Stimulated activated CD8-positive, alpha-beta memory T cell treated with anti-CD3 and anti-CD28 coated beads, Interleukin-15, amount 100 ng/mL, for 24 hours (primary cell): ENCODE measurements at regions not wholly inside any gene's neighbourhood (a gene's known extent, or its start where the extent isn't known, plus 50 kb on each side); places are given as distances from the start of the nearest gene placed in this dataset.

Source experiments
- DNase-seq: peaks from one replicate; pipeline ENCODE4 v3.0.0-alpha.2; 2020; ENCODE audit warnings: low read depth

GRCh38 chr16:85460252-85461021 is 152.7 kb upstream of the GSE1 start:
- DNase-seq, result no peak

- no peak for DNase-seq
Observed at GRCh38 chr16:85461022-85461813, 151.9 kb upstream of the GSE1 start.

GRCh38 chr16:85461814-85462713 is 151.1 kb upstream of the GSE1 start:
- DNase-seq, result no peak

- DNase-seq, result no peak
Observed at GRCh38 chr16:85462714-85463611, 150.2 kb upstream of the GSE1 start.

- DNase-seq, result no peak
Observed at GRCh38 chr16:85463672-85464382, 149.3 kb upstream of the GSE1 start.

GRCh38 chr16:85464383-85465305 is 148.5 kb upstream of the GSE1 start:
- DNase-seq, result no peak

DNA sequence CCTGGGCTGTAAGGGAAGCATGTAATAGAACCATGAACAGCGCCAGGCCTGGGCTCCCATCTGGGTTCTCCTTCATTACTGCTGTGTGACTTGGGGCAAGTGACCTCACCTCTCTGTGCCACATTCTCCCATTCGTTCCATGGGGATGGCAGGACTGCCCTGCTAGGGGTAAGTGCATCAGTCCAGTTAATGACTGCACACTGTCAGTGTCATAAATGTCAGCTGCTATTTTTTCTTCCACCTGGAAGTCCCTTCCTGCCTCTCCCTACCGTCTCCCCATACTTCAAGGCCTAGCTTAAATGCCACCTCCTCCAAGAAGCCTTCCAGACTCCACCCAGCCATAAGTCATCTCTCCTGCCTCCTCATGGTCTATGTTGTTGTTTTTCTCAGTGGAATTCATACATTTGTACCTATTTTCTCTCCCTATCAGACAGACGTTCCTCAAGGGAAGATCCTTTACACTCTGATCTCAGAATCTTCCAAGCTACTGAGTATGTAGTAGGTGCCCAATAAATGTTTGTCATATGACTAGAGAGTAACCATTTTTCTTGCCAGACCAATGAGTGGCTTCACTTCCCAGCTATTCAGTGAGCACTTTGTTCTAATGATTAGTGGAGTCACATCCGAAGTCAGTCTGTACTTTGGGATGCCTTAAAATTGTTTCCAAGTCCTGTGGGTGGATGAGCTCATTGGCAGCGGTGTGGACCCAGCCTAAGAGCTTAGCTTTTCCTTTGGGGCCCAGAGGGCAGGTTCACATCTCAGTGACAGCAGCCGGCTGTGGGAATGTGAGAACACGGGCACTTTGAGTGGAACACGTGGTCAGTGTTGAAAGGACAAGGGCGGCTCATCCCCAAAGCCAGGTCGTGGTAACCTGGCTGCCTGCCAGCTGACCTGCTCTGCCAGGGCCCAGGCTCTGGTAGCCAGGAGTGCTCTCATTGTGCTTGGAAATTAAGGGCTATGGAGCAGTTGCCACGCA is 147.5 kb upstream of the GSE1 start:
- DNase-seq, result no peak

GRCh38 chr16:85466304-85466700 is 146.8 kb upstream of the GSE1 start:
- DNase-seq, result no peak

- no peak for DNase-seq
Observed at GRCh38 chr16:85466989-85467388, 146.1 kb upstream of the GSE1 start.

DNA sequence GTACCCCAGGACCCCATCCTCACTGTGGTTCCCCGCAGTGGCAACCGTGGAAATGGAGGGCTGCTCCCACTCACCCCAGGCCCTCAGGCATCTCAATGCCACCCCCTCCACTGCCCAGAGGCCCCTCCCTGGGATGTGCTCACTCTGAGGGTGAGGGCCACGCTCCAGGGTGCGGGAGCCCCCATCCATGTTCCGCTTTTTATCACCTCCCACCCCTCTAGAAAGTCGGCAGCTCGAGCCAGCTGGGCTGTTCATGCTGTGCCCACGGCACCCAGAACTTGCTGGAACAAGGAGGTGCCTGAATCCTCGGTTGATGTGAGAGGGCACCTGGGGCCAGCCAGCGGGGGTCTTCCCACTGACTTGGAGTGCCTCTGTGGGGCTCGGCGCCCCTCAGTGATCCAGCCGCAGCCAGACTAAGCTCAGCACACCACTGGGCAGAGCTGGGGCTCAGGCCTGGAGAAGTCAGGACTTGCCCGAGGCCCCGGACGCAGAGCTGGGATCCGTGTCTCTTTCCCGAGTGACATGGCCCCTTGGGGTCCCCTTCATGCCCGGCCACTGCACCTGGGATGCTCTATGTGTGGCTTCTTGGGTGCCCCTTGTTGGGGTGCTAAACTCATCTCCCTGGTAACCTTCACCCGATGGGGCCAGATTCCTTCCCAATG is 143.1 kb upstream of the GSE1 start:
- no peak for DNase-seq

- DNase-seq, result no peak
Observed at GRCh38 chr16:85470873-85471272, 142.2 kb upstream of the GSE1 start.

DNA sequence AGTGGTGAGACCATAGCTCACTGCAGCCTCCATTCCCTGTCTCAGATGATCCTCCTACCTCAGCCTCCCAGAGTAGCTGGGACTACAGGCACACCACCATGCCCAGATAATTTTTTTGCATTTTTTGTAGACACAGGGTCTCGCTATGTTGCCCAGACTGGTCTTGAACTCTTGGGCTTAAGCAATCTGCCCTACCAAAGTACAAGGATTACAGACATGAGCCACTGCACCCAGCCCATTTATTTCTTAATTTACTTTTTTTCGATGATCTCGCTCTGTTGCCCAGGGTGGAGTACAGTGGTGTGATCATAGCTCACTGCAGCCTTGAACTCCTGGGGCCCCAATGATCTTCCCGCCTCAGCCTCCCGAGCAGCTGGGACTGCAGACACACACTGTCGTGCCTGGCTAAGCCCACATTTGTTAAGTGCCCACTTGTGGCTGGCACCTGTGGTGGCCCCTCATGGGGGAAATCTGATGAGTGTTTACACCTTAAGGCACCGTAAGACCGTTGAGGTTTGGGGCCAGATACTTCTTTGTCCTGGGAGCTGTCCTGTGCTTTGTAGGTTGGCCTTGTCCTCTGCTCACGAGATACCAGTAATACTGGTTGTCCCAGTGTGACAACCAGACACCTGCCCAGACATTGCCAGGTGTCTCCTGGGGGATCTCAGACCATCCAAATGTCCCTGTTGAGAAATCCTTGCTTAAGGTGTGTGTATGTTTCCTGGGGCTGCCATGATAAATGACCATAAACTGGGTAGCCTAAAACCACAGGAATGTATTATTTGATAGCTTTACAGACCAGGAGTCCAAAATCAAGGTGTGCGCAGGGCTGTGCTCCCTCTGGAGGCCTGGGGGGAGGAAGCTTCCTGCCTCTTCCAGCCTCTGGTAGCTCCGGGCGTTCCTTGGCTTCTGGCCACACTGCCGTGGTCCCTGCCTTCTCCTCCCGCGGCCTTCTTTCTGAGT is 141.4 kb upstream of the GSE1 start:
- DNase-seq, result no peak

DNA sequence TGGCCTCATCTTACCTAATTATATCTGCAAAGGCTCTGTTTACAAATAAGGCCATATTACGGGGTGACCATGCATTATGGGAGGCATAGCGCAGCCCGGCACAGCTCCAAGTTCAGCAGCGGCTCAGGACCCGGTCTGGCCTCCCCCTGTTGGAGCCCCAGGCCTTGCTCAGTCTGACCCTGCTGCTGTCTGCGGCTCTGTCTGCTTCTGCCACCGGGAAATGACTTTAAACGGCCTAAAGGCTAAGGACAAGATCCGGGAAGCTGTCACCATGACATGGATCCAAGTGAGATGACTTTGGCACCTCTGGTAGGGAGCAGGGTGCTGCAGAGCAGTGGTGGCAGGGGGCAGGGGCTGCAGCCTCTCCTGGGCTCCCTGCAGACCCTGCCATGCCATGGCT is 140.6 kb upstream of the GSE1 start:
- DNase-seq, result no peak

DNA sequence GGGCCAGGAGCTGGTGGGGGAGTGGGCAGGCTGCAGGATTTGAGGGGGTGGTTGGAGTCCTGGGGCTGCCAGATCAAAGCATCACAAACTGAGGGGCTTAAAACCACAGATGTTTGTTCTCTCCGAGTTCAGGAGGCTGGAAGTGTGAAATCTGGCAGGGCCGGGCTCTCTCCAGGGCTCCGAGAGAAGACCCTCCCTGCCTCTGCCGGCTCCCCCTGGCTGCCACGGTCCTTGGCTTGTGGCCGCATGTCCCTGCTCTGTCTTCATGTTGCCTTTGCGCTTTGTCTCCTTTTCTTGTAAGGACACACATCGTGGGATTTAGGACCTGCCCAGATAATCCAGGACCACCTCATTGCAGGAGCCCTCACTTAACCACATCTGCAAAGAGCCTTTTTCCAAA is 139.8 kb upstream of the GSE1 start:
- DNase-seq, result no peak

DNA sequence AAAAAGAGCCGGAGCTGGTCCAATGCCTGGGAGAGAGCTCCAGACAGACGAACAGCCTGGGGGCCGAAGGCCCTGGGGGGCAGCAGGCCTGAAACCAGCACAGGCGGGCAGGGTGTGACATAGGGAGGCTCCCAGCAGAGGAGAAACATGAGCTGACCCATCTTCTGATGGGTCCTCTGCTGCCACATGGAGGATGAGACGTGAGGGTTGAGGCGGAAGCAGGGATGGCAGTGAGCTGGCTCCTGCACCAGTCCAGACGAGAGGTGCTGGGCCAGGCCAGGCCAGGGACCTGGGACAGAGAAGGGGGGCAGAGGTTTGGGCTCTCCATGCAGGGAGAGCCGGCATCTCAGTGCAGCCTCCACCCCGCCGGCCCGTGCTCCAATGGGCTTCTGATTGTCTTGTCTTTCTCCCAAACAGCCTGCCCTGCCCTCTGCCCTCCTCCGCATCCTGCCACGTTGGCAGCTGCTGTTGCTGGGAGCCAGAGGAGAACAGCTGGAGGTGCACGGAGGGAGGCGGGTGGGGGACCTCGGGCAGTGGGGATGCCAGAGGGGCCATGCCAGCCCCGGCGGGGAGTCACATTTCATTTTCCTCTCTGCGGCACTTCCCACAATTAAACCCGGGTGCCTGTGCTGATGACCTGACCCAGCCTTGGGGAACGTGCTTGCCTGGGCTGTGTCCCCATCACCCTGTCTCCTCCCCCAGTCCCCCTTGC is 139.1 kb upstream of the GSE1 start:
- no peak for DNase-seq

- DNase-seq, result no peak
Observed at GRCh38 chr16:85474621-85475217, 138.4 kb upstream of the GSE1 start.
